ENCODE measurements at regions not wholly inside any gene's neighbourhood (a gene's known extent, or its start where the extent isn't known, plus 50 kb on each side); places are given as distances from the start of the nearest gene placed in this dataset.
A peak's percentile ranks its signal among the peaks of the same experiment; 100 is the strongest.

GRCh38 chr4:111923786-111924185 is 221.5 kb upstream of the FAM241A start:
- Histone ChIP-seq H3K27ac (no peak overlapping the region), H3K27me3 (ENCODE audit: insufficient read depth, low read depth, severe bottlenecking) (no peaks in the 10 kb centered on the region), H3K9me3 (ENCODE audit: severe bottlenecking) (no peaks in the 10 kb centered on the region), H3K4me3 (ENCODE audit: low read depth, low read length) (no peak overlapping the region), H3K36me3 (no peaks in the 10 kb centered on the region)
- TF ChIP-seq, protein P1, sequence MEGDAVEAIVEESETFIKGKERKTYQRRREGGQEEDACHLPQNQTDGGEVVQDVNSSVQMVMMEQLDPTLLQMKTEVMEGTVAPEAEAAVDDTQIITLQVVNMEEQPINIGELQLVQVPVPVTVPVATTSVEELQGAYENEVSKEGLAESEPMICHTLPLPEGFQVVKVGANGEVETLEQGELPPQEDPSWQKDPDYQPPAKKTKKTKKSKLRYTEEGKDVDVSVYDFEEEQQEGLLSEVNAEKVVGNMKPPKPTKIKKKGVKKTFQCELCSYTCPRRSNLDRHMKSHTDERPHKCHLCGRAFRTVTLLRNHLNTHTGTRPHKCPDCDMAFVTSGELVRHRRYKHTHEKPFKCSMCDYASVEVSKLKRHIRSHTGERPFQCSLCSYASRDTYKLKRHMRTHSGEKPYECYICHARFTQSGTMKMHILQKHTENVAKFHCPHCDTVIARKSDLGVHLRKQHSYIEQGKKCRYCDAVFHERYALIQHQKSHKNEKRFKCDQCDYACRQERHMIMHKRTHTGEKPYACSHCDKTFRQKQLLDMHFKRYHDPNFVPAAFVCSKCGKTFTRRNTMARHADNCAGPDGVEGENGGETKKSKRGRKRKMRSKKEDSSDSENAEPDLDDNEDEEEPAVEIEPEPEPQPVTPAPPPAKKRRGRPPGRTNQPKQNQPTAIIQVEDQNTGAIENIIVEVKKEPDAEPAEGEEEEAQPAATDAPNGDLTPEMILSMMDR (IDR thresholded peaks at IDR 0.05; ENCODE audit: low read depth, low read length) = no peak
- no peak for DNase-seq

GRCh38 chr4:111924696-111925095 is 220.6 kb upstream of the FAM241A start:
- Histone ChIP-seq H3K9me3 (ENCODE audit: severe bottlenecking) (no peaks in the 10 kb centered on the region), H3K27me3 (ENCODE audit: insufficient read depth, low read depth, severe bottlenecking) (no peaks in the 10 kb centered on the region), H3K27ac (no peak overlapping the region), H3K4me3 (ENCODE audit: low read depth, low read length) (no peak overlapping the region), H3K36me3 (no peaks in the 10 kb centered on the region)
- DNase-seq = no peak
- TF ChIP-seq, protein P1 (IDR thresholded peaks at IDR 0.05; ENCODE audit: low read depth, low read length) = no peak

GRCh38 chr4:111930659-111931058 is 214.6 kb upstream of the FAM241A start:
- TF ChIP-seq, protein P1 (IDR thresholded peaks at IDR 0.05; ENCODE audit: low read depth, low read length) = no peak
- H3K27ac ChIP-seq = no peak overlapping the region

DNA sequence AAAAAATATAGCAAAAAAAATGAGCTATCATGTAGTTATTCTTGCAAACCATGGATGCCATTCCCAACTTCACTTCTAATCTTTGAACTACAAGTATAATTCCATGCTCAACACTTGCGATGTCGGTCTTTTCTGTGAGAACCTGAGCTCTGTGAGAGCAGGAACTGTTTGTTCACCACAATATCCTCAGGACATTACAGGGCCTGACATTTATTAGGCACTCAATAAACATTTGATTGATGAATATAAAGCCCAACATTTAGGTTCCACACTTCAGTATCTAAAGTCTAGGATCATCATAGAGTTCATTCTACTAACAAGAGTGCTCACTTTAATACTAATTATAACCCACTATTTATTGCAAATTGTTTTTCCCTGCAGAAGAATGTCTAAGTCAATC is 211.6 kb upstream of the FAM241A start:
- H3K27ac ChIP-seq = no peak overlapping the region
- H3K4me3 ChIP-seq (ENCODE audit: low read depth, low read length) = no peak overlapping the region
- H3K9me3 ChIP-seq (ENCODE audit: severe bottlenecking) = no peaks in the 10 kb centered on the region
- no peak for DNase-seq
- no peaks in the 10 kb centered on the region for H3K36me3 ChIP-seq
- H3K27me3 ChIP-seq (ENCODE audit: insufficient read depth, low read depth, severe bottlenecking) = no peaks in the 10 kb centered on the region
- TF ChIP-seq, protein P1 (IDR thresholded peaks at IDR 0.05; ENCODE audit: low read depth, low read length) = no peak

More at GRCh38 chr4:111930659-111931058, 214.6 kb upstream of the FAM241A start:
- no peaks in the 10 kb centered on the region for H3K27me3 ChIP-seq (ENCODE audit: insufficient read depth, low read depth, severe bottlenecking)
- DNase-seq = no peak
- no peaks in the 10 kb centered on the region for H3K9me3 ChIP-seq (ENCODE audit: severe bottlenecking)
- no peaks in the 10 kb centered on the region for H3K36me3 ChIP-seq
- no peak overlapping the region for H3K4me3 ChIP-seq (ENCODE audit: low read depth, low read length)

- Histone ChIP-seq H3K36me3 (no peaks in the 10 kb centered on the region), H3K9me3 (ENCODE audit: severe bottlenecking) (no peaks in the 10 kb centered on the region), H3K4me3 (ENCODE audit: low read depth, low read length) (no peak overlapping the region), H3K27ac (no peak overlapping the region), H3K27me3 (ENCODE audit: insufficient read depth, low read depth, severe bottlenecking) (no peaks in the 10 kb centered on the region)
- TF ChIP-seq, protein P1 (IDR thresholded peaks at IDR 0.05; ENCODE audit: low read depth, low read length) = no peak
- DNase-seq = no peak
Observed at GRCh38 chr4:111934314-111934713, 210.9 kb upstream of the FAM241A start.

- Histone ChIP-seq H3K27ac (no peak overlapping the region), H3K4me3 (ENCODE audit: low read depth, low read length) (no peak overlapping the region), H3K27me3 (ENCODE audit: insufficient read depth, low read depth, severe bottlenecking) (no peaks in the 10 kb centered on the region), H3K9me3 (ENCODE audit: severe bottlenecking) (no peaks in the 10 kb centered on the region), H3K36me3 (no peaks in the 10 kb centered on the region)
- TF ChIP-seq, protein P1 (IDR thresholded peaks at IDR 0.05; ENCODE audit: low read depth, low read length) = peak; percentile 31
- no peak for DNase-seq
Observed at GRCh38 chr4:111937368-111937767, 207.9 kb upstream of the FAM241A start.

Data from WERI-Rb-1 (cell line).